ENCODE measurements at regions not wholly inside any gene's neighbourhood (a gene's known extent, or its start where the extent isn't known, plus 50 kb on each side); places are given as distances from the start of the nearest gene placed in this dataset.

DNA sequence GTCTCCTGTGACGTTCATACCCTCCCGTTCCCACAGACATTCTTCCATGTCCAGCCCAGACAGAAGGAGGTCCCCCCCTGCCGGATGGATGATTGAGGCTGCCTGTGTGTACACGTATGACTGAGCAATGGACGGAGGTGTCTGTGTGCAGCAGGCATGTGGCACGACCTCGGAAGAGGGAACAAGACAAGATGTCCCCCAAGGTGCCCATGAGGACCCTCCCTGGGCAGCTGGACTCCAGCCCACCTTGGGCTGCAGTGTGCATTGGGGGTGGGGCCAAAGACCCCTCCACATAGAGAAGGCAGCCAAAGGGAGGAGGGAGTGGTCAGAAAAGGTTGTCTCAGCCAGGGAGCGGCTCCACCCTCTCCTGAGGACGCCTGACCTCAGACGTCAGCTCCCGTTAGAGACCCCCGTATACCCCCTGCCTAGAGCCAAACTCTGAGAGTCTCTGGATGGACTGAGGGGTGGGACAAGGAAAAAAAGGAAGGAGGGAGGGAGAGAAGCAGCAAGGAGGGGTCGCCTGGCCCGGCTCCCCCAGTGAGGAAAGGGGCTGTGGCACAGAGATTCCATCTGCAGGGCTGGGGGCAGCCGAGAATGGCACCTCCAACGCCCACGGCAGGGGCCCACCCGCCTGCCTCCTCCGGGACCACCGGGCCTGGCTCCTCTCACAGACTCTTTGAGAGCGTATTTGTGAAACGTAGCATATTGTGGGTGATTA is 92.9 kb upstream of the BHLHE23 start:
- DNase-seq = peak; percentile 44

DNA sequence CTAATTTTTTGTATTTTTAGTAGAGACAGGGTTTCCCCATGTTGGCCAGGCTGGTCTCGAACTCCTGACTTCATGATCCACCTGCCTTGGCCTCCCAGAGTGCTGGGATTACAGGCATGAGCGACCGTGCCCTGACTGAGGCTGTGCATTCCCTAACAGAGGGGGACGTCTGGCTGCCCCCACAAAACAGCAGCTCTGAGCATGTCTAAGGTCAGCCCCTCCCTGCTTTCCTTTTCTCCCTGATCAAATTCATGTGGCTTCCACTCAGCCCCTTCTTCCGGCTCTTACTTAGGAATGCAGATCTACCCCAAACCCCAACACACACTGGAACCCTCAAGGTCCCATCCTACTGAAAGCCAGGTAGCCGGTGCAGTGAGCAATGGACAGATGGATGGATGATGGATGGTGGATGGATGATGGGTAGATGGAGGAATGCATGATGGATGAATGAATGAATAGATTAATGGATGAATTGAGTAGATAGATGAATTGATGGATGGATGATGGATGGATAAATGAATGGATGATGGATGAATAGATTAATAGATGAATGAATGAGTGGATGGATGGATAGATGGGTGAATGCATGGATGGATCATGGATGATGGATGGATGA is 91.5 kb upstream of the BHLHE23 start:
- peak; percentile 36 for DNase-seq

DNA sequence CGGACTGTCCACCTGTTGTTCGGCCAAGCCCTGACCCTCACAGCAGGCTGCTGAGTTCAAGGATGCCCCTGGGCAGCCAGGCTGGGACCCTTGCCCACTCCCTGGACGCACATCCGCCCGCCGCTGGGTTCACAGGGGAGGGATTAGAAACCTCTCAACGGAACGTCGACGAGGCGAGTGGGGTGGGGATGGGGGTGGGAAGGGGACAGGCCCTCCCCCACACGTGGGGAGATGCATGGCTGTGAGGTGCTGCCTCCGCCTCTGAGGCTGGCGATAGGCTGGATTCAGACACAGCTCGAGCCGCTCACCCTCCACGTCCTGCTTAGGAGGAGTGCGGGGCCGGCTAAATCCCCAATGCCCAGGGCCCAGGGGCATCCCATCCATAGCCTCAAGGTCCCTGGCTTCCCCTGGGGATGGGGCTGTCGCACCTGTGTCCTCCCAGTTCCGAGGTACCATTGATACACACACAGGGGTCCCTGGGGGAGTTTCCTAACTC is 90.6 kb upstream of the BHLHE23 start:
- DNase-seq = peak; percentile 60

DNA sequence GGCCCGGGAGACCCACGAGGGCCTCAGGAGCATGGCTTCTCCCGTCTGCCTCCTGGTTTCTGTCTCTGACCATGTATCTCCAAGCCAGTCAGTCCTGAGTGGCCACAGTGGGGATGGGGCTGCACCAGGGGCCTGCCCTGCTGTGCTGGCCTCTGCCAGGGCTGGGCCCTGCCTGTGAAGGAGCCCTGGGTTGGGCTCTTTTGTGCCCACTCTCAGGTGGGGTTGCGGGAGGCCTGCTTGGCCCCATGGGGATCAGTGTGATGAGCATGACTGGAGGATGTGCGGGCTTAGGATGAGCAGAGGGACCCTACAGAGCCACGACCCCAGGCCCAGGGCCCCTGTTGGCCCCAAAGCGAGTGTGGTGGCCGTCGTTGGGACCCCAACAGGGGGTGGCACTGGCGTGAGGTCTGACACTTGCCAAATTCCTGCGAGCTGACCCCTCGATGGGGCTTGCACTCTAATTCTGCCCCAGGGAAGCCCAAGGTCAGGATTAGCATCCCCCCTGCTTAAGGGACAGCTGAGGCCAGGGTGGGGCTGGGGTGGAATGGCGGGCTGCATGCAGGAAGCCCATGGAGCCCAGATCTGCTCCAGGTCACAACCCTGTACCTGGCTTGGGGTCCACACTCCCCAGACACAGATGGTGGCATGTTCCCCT is 90.0 kb upstream of the BHLHE23 start:
- DNase-seq = peak; percentile 34

DNA sequence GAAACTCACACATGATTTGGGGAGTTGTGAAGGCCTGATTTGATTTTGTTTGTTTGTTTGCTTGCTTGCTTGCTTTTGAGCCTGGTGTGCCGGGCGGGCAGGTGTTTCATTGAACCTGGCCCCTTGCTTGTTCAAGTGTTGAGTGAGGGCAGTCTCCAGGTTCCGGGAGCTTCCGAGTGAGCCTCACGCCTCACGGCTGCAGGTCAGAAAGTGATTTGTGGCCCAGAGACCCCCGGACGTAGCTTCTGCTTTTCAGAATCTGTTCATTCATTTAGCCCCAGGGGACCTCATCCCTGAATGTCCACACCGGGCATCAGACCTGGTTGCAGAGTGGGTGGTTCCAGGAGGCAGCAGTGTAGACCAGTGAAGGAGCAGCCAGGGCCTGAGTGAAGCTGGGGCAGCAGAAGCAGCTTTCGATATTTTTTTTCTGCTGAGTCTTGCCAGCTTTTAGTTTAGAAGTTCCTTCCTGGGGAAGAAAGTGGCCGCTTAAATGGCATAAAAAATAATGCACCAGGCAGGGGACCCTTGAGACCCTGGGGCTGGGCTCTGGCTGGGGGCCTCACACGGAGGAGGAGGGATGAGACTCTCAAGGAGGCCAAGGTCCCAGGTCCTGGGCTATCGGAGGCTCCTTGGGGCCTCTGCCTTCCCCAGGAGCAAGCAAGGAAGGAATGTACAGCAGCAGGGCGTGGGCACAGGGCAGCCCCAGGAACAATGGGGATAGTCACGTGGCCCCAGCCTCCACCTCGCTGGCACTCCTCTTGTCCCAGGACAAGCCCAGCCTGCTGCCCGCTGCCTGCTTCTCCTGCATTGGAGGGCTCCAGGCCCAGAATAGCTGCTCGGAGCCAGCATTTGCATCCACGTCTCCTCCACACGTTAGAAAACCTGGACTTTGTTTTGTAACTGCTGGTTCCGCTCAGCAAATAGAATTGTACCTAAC is 89.2 kb upstream of the BHLHE23 start:
- DNase-seq = peak; percentile 43

DNA sequence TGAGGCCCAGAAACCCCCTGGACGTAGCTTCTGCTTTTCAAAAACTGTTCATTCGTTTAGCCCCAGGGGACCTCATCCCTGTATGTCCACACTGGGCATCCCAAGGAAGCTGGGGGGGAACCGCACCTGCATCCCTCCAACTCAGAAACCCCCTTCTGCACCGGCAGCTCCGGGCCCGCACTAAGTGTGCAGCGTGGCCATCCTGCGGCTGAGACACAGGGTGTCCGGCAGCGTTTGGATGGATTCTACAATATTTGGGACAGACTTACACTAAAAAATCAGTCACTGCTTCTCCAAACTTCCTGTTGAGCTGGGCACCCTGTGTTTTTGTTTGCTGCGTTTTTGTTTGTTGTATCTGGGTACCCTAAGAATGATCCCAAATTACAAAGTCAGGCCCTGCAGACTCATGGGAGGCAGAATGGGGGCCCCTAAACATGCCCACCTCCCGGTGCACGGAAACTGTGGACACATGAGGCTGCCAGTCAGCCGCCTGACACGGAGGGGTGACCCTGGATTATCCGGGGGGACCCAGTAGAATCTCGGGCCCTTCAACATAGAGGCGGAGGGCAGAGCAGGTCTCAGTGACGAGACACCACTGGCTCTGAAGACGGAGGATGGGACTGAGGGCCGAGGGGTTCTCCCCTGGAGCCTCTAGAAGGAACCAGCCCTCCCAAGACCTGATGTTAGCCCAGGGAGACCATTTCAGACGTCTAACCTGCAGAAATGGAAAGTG is 88.2 kb upstream of the BHLHE23 start:
- DNase-seq = peak; percentile 21

DNA sequence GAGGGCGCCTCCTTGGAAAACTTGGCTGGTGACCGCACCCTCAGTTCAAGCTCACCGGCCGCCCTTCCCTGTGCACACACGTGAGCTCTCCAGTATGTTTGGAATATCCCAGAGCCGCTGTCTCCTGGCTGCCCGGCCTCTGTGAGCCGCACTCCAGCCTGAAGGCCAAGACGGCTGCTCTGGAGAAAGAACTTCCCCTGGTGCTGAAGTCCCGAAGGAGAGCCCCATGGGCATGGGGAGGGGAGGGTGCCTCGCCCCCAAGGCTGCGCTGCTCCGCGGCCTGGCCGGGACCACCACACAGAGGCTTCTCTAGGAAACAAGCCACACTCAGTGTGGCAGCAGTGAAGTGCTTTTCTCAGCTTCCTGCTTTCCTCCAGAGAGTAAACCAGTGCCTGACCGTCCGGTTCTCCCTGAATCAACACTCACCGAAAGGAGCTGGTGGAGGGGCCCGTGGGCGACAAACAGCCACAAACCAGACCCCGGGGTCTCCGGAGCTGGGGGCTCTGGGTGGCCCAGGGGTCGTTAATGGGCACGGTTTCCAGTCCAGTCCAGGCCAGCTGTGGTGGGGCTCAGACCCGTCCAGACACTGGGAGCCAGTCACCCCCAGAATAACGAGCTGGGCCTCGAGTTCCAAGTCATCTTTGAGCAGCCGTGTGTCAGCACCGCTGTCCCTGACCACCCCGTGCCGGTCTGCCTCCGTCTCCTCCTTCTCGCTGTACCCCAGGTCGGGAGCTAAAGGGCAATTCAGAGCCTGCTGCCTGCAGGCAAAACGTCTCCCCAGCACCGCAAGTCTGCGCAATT is 87.4 kb upstream of the BHLHE23 start:
- DNase-seq = peak; percentile 25

DNA sequence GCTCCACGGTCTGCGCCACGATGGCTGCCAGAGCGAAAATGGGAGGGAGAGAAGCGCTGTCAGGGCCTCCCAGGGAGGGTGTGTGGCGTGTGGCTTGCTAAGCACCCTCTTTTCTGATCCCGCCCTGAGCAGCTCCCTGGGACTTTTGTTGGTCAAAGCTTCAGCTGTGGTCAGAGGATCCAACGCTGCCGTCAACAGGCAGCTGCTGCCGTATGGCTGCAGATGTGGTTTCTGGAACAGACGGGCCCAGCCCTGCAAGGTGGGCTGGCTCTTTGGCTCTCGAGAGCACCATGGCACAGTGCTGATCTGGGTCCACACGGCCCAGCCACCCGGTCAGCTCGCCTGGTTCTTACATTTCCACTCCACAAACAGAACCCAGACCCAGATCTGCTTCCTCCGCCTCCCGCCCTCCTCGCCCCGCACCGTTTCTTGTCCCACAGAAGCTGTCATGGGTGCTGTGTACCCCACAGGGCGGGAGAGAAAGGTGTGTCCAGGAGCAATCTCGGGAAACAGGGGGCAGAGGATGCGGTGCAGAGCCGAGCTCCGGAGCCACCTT is 86.0 kb upstream of the BHLHE23 start:
- DNase-seq = peak; percentile 12

DNA sequence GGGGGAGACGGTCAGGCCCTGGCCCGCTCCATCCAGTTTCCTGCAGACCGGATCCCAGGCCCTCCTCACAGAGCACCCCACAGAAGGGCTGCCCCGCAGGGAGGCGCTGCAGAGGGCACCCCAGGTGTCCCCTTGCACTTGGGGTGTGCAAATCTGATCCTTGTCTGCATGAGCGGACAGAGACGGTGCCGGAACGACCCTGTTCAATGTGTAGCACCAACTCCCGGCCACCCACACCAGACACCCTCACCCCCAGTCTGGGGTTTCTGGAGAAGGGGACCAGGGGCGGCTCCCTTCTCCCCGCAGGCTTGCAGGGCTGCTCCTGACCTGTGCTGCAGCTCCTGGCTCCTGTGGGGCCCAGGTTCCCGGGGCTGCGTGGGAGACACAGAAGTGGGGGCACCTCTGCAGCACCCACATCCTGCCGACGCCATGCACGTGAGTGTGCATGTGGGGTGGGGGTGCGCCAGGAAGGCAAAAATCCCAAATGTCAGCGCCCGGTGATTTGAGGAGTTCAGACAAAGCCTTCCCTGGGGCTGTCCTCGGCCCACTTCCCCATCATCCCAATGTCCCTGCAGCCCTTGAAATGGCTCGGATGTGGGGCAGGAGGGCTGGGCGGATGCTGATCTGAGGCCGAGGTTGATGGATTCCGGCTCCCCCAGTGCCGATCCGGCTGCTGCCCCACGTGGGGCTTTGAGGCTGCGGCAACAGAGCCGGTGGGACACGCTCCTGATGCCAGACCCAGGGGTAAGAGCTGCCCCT is 85.3 kb upstream of the BHLHE23 start:
- DNase-seq = peak; percentile 59

DNA sequence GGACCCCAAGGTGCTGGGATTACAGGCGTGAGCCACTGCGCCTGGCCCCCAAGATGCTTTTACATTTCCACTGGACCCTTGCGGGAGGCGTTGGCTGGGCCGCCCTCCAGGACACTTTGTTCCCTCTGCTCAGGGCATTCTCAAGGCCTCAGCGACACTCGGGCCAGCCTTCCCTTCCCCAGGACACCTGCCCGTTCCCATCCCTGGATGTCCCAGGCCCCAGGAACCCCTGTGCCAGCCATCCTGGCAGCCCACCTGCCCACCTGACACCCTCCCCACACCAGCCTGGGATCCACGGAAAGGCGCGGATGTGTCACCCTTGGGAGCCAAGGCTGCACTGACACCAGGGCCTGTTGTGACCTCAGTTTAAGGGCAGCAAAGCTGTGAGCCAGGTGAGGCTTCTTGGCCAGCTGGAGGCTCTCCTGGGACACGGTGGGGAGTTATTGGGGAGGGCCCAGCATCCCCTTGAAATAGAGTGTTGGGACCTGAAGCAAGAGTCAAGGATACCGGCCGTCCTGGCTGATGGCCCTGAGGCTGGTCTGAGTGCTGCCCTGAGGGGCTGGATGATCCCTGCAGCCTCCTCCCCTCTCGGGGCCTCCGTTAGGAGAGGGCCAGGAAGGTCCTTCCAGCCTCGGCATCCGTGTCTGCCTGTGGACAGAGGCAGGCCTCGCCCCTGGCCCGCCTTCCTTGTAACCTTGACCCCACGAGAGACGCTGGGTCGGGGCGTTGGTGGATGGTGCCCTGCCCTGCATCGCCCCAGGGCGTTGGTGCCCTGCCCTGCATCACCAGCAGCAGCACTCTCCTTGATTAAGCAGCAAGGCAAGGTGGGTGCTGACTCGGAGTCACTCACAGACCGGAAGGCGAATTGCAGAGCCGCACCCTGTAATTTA is 84.2 kb upstream of the BHLHE23 start:
- peak; percentile 53 for DNase-seq

DNA sequence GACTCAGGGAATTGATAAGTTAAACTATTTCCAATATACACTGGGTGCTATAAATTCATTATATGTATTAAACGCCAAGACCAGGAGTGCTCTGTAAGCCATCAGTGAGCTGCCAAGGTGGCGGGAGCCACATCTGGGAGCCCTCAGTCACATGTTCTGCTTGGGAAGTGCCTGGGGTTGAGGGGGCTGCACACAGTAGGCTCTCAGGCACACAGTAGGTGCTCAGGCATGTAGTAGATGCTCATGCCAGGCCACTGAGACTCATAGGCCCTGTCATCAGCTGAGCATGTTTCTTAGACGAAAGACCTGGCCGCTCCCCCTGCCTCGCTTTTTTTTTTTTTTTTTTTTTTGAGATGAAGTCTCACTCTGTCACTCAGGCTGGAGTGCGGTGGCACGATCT is 83.3 kb upstream of the BHLHE23 start:
- DNase-seq = no peak

DNA sequence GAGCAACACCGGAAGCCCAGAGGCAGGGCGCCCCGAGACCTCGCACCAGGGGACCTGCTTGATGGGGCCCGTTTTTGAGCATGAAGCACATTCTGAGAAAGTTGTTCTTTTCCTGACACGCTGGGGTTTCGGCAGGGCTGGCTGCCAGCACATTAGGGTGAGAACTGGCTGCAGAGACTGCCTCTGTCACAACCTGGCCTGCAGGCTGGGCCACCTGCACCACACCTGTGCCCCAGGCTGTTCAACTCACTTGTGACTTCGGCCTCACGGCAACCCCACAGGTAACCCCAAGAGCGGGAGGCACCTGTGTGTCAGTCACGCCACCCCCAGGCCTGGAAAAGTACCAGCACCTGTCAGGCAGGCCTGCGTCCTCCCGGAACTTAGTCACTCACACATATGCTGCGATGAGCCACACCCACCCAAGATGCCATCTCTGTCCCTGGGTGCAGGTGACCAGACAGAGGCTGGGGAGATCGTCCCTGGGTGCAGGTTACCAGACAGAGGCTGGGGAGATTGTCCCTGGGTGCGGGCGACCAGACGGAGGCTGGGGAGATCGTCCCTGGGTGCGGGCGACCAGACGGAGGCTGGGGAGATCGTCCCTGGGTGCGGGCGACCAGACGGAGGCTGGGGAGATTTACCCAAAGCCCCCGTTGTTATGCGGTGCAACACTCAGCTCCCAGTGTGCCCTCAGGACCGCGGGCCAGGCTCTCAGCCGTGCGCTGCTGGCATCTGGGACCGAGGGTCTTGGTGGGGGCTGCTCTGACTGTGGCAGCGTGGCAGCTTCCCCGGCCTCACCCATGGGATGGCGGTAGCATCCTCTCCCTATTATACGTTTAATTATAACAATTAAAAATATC is 82.5 kb upstream of the BHLHE23 start:
- peak; percentile 53 for DNase-seq

DNA sequence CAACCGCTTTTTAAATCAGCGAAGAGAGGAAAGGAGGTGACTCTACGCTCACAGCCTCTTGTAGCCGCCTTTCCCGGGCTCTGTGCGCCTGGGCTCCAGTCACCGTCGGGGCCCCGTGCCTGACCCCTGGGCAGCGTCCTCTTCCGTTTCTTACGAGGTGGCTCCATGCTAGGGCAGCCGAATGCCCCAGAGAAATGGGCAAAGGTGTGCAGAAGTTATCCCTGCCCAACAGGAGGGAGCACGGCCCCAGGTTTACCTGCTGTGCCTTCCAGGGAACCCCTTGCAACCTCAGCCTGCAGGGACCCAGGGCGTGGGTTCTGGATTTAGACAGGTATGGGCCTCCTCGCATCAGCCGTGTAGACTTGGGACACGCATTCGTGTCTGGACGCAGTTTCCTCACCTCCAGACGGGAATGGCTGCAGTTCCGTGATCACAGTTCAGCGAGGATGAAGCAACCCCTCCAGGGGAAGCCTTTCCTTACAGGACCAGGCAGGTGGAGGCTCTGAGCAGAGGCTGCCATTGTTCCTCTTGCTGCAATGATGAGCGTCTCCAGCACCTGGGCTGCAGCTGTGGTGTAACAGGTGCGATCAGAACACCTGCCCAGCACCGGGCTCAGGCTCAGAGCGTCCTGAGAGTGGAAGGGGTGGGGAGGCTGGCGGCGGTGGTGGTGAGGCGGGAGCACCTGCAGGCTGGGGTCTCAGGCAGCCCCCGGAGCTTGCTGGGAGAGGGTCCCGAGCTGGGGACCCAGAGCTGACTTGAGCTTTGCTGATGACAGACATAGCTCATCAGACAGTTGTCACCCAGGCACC is 81.3 kb upstream of the BHLHE23 start:
- peak; percentile 44 for DNase-seq

DNA sequence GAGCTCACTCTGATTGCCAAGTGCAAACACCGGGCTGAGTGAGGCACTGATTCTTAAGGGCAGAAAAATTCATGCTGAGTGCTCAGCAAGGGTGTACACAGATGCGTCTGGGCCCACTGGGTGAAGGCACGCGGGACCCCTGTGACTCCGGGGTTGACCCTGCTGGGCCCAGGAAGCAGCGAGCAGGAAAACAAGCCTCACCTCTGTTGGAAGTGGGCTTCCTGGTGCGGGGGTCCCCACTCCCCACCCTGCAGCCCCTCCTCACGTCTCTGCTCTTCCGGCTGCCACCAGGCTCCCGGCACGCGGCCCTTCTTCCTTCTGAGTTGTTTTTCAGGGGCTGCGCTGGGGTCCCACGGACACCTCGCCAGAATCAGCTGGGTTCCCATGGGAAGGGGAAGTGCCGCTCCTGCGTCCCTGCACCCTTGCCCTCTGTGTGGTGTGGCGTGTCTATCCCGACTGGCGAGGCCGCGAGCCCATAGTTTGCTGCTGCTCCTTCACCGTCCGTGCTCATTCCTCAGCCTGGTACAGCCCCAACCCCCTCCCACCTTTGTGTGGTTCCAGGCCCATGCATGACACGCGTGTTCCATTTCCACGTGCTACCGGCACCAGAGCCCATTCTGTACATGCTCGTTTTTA is 80.6 kb upstream of the BHLHE23 start:
- peak; percentile 30 for DNase-seq

DNA sequence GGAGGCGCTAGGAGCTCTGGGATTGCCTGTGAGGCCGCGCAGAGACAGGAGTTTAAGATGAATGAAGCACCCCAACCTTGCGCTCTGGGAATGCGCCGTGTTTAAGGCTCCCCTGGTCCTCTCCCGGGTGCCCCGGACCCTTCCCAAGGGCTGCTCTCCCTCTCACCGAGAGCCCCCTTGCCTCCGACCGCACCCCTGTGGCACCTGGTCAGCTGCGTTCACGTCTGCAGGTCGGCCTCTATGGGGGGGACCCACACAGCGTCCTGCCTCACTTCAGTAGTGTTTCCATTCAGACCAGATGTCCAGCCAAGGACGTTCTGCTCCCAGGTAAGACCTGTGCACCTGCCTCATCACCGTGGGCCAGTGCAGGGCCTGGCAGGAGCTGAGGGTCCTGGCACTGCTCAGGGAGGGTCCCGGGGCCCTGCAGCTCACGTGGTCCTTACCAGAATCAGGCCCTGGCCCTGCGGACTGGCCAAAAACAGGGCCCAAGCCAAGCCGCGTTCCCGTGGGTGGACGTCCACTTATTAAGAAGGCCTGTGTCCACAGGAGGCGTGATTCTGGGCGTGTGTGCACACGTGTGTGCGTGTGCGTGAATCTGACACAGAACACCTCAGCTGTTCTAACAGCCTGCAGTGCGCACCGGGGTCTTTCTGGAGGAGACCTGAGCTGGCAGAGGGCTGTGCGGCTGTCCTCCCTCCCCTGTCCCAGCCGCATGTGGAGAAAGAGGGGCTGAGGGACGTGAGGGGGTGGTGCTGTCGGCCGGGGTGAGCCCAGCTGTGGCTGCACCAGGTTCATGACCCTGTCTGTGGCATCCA is 79.9 kb upstream of the BHLHE23 start:
- peak; percentile 45 for DNase-seq

Measured in activated effector memory CD4-positive, alpha-beta T cell treated with anti-CD3 and anti-CD28 coated beads, Interleukin-2, amount 50 U/mL, for 16 hours (primary cell).